ENCODE measurements at regions not wholly inside any gene's neighbourhood (a gene's known extent, or its start where the extent isn't known, plus 50 kb on each side); places are given as distances from the start of the nearest gene placed in this dataset.

DNA sequence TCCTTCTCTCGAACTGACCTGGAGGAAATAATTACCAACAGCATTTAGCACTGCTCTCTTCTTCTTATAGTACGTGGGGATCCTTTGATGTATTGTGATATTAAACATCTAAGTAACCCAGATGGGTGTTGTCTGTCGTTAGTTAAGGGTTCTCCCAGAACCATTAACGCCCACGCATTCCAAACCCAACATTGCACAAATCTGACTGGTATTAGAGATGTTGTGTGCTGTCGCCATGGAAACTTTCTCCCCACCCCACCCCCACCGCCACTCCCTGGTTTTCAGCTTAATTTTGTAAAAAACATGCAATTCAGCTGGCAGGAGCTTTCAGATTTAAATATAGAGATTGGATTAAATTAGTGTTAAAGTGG, 1495.2 kb downstream of the TBC1D22A start:
- TF ChIP-seq CTCF (IDR thresholded peaks at IDR 0.05; ENCODE audit: low read depth, low read length) = no peak
- H3K36me3 ChIP-seq = no peaks in the 10 kb centered on the region
- no peaks in the 10 kb centered on the region for H3K4me1 ChIP-seq (ENCODE audit: low read depth)
- DNase-seq (ENCODE audit: low read depth in 1 of 2, low spot score in 1 of 2) = no peak
- no peak overlapping the region for H3K27ac ChIP-seq
- H3K4me3 ChIP-seq = no peak overlapping the region
- no peaks in the 10 kb centered on the region for H3K27me3 ChIP-seq
- no peaks in the 10 kb centered on the region for H3K9me3 ChIP-seq (ENCODE audit: low read depth)

- no peak for TF ChIP-seq CTCF (IDR thresholded peaks at IDR 0.05; ENCODE audit: low read depth, low read length)
- Histone ChIP-seq H3K27me3 (no peaks in the 10 kb centered on the region), H3K4me3 (no peak overlapping the region), H3K9me3 (ENCODE audit: low read depth) (no peaks in the 10 kb centered on the region), H3K4me1 (ENCODE audit: low read depth) (no peaks in the 10 kb centered on the region), H3K27ac (no peak overlapping the region), H3K36me3 (no peaks in the 10 kb centered on the region)
- no peak for DNase-seq (ENCODE audit: low read depth in 1 of 2, low spot score in 1 of 2)
Observed at GRCh38 chr22:48256776-48257684, 1494.6 kb downstream of the TBC1D22A start.

- H3K36me3 ChIP-seq = no peaks in the 10 kb centered on the region
- H3K4me3 ChIP-seq = no peak overlapping the region
- H3K27me3 ChIP-seq = no peaks in the 10 kb centered on the region
- TF ChIP-seq CTCF (IDR thresholded peaks at IDR 0.05; ENCODE audit: low read depth, low read length) = no peak
- no peak for DNase-seq (ENCODE audit: low read depth in 1 of 2, low spot score in 1 of 2)
- no peaks in the 10 kb centered on the region for H3K9me3 ChIP-seq (ENCODE audit: low read depth)
- H3K27ac ChIP-seq = no peak overlapping the region
- no peaks in the 10 kb centered on the region for H3K4me1 ChIP-seq (ENCODE audit: low read depth)
Observed at GRCh38 chr22:48256041-48256739, 1493.7 kb downstream of the TBC1D22A start.

GRCh38 chr22:48254311-48254873, 1491.9 kb downstream of the TBC1D22A start:
- Histone ChIP-seq H3K27me3 (no peaks in the 10 kb centered on the region), H3K4me3 (no peak overlapping the region), H3K4me1 (ENCODE audit: low read depth) (no peaks in the 10 kb centered on the region), H3K9me3 (ENCODE audit: low read depth) (no peaks in the 10 kb centered on the region), H3K36me3 (no peaks in the 10 kb centered on the region), H3K27ac (no peak overlapping the region)
- DNase-seq (ENCODE audit: low read depth in 1 of 2, low spot score in 1 of 2) = no peak
- TF ChIP-seq CTCF (IDR thresholded peaks at IDR 0.05; ENCODE audit: low read depth, low read length) = no peak

DNA sequence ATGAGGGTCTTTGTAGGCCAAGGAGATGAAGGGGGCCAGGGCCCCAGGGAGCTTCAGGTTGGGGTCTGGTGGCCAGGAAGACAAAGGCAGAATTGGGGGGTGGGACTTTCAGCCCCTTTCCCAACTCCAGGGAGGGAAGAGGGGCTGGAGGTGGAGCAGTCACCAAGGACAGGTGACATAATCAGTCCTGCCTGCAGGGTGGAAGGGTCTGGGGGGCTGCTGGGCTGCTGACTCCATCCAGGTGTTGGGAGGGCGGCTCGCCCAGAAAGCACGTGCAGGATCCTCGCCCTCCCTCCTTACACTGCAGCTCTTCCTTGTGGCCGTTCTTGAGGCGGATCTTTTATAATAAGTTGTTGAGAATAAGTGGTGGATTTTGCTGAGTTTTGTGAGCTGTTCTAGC, 1491.1 kb downstream of the TBC1D22A start:
- H3K4me1 ChIP-seq (ENCODE audit: low read depth) = no peaks in the 10 kb centered on the region
- H3K27me3 ChIP-seq = no peaks in the 10 kb centered on the region
- H3K4me3 ChIP-seq = no peak overlapping the region
- H3K27ac ChIP-seq = no peak overlapping the region
- H3K9me3 ChIP-seq (ENCODE audit: low read depth) = no peaks in the 10 kb centered on the region
- DNase-seq (ENCODE audit: low read depth in 1 of 2, low spot score in 1 of 2) = no peak
- H3K36me3 ChIP-seq = no peaks in the 10 kb centered on the region
- no peak for TF ChIP-seq CTCF (IDR thresholded peaks at IDR 0.05; ENCODE audit: low read depth, low read length)
